ENCODE measurements at regions not wholly inside any gene's neighbourhood (a gene's known extent, or its start where the extent isn't known, plus 50 kb on each side); places are given as distances from the start of the nearest gene placed in this dataset. TPM values are rescaled to one million over a fixed set of nuclear protein-coding genes. Genes with fewer than 3 reads are reported as not detected.

DNA sequence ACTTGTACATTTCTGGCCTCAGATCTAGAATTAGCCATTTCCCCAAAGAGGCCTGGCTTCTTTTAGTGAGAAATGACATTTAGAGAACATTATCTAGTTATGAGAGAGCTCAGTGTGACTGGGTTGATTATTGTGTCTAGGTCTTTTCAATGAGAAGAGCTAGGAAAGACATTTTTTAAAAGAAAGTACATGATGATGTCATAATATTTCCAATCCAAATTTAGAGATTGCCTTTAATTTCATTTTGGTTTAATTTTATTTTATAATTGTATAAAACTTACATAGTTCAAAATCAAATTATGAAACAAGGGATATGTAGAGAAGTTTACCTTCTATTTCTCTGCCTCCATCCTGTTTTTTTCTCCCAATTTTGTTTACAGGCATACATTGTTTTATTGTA lies 354.9 kb downstream of the TMEM135 start:
- no peak overlapping the region for H3K4me3 ChIP-seq (replicated peaks in 1 of 3)

DNA sequence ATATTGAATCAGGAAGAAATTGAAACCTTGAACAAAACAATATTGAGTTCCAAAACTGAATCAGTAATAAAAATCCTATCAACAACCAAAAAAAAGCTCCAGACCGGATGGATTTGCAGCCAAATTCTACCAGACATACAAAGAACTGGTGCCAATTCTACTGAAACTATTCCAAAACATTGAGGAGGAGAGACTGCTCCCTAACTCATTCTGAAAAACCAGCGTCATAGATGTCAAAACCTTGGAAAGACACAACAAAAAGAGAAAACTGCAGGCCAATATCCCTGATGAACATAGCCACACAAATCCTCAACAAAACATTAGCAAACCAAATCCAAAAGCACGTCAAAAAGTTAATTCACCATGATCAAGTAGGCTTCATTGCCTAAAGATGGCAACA lies 353.8 kb downstream of the TMEM135 start:
- no peaks in the 10 kb centered on the region for H3K9me3 ChIP-seq
- no peak for DNase-seq
- no peak overlapping the region for H3K27ac ChIP-seq
- no peaks in the 10 kb centered on the region for H3K4me1 ChIP-seq
- TF ChIP-seq, protein P1, sequence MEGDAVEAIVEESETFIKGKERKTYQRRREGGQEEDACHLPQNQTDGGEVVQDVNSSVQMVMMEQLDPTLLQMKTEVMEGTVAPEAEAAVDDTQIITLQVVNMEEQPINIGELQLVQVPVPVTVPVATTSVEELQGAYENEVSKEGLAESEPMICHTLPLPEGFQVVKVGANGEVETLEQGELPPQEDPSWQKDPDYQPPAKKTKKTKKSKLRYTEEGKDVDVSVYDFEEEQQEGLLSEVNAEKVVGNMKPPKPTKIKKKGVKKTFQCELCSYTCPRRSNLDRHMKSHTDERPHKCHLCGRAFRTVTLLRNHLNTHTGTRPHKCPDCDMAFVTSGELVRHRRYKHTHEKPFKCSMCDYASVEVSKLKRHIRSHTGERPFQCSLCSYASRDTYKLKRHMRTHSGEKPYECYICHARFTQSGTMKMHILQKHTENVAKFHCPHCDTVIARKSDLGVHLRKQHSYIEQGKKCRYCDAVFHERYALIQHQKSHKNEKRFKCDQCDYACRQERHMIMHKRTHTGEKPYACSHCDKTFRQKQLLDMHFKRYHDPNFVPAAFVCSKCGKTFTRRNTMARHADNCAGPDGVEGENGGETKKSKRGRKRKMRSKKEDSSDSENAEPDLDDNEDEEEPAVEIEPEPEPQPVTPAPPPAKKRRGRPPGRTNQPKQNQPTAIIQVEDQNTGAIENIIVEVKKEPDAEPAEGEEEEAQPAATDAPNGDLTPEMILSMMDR (IDR thresholded peaks at IDR 0.05), result no peak
- TF ChIP-seq POLR2A (IDR thresholded peaks at IDR 0.05), result no peak
- intact Hi-C loops (cut with DNase I), result no loop called here
- WGBS, 2 donors, result 54 to 67% methylated on average over 3 of the region's 3 CpGs
- H3K36me3 ChIP-seq, result no peaks in the 10 kb centered on the region
- no peaks in the 10 kb centered on the region for H3K27me3 ChIP-seq
- no peak overlapping the region for H3K4me3 ChIP-seq (replicated peaks in 1 of 3)

More for the DNA sequence above, 354.9 kb downstream of the TMEM135 start:
- Histone ChIP-seq H3K4me1 (no peaks in the 10 kb centered on the region), H3K27me3 (no peaks in the 10 kb centered on the region), H3K9me3 (no peaks in the 10 kb centered on the region), H3K27ac (no peak overlapping the region), H3K36me3 (no peaks in the 10 kb centered on the region)
- DNase-seq, result no peak
- intact Hi-C loops (cut with DNase I), result no loop called here
- TF ChIP-seq, protein P1 (IDR thresholded peaks at IDR 0.05), result no peak
- TF ChIP-seq POLR2A (IDR thresholded peaks at IDR 0.05), result no peak

DNA sequence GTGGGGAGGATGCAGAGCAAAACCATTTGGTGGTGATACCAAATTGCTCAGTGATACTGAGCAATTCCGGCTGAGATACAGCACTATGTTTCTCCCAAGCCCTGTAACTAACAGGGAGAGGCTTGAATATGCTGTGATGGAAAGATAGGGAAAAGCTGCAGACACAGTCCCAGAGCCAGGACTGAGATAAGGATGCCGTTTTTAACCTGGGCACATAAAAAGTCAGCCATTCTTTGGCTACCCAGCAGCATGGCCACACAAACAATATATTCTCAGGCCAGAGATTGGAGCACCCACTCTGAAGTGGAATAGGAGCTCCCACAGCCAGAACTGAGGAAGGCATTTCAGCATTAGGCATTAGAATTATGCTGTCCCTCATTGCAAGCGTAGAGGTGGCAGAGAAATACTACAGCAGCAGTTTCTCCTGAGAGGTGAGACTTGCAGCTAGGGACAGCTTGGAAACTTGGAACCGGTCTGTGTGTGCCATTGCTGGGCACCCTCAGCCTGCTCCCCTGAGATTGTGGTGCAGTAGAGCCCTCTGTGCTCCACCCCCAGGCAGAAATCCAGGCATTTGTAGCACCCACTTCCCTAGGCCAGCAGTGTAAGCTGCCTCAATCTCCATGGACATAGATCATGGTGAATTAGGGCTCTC lies 346.5 kb downstream of the TMEM135 start:
- TF ChIP-seq, protein P1 (IDR thresholded peaks at IDR 0.05), result no peak
- no peak for TF ChIP-seq POLR2A (IDR thresholded peaks at IDR 0.05)
- 68 to 75% methylated on average over 4 of the region's 4 CpGs for WGBS, 2 donors
- intact Hi-C loops (cut with DNase I), result no loop called here
- DNase-seq, result no peak
- Histone ChIP-seq H3K4me3 (replicated peaks in 1 of 3) (no peak overlapping the region), H3K4me1 (no peaks in the 10 kb centered on the region), H3K36me3 (no peaks in the 10 kb centered on the region), H3K27ac (no peak overlapping the region), H3K9me3 (no peaks in the 10 kb centered on the region), H3K27me3 (no peaks in the 10 kb centered on the region)

DNA sequence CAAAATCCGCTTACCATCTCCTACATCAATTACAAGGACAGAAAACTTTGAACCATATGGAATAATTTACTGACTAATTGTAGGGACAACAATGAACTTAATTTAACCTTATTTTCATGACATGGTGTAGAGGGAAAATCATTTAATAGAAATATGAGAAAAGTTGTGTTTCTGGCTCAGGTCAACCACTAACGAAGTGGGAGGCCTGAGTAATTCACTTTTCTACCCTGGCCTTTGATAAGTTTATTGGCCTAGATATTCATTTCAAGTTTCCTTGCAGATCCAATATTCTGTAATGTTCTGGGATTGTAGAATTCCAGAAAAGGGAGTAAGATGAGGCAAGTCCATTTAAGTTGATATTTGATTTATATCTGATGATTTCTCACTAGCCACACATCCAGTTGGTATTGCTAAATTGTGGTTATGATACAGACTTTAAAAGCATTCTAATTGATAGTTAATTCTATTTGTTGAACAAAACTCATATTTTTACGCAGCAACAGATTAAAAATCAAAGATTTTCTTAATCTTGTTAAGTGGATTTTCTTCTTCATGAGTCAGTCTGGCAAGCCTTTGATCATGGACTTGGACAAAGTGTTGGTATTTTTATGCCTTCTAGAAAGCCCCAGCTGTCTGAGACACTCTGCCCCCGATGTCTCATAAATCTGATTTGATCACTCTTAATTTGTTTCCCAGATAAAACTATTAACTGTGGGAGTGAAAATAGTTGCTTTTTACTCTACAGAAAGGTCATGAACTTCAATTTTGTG lies 336.5 kb downstream of the TMEM135 start:
- Histone ChIP-seq H3K27ac (no peak overlapping the region), H3K4me3 (replicated peaks in 1 of 3) (no peak overlapping the region), H3K27me3 (no peaks in the 10 kb centered on the region), H3K9me3 (no peaks in the 10 kb centered on the region), H3K36me3 (no peaks in the 10 kb centered on the region), H3K4me1 (no peaks in the 10 kb centered on the region)
- intact Hi-C loops (cut with DNase I), result no loop called here
- TF ChIP-seq, protein P1 (IDR thresholded peaks at IDR 0.05), result no peak
- TF ChIP-seq POLR2A (IDR thresholded peaks at IDR 0.05), result no peak
- 76 to 83% methylated on average over 4 of the region's 4 CpGs for WGBS, 2 donors
- no peak for DNase-seq

Small RNAs in the stretch of these regions (small RNA-seq; reads per million reads assigned to genes)
- not detected for gene AP000676.1
- gene RF00026, result not detected
- gene RNU6-1135P, result not detected
